Ovary (tissue), 3 donors: ENCODE measurements at regions not wholly inside any gene's neighbourhood (a gene's known extent, or its start where the extent isn't known, plus 50 kb on each side); places are given as distances from the start of the nearest gene placed in this dataset.
"Not testable (repeated sequence)": the region's sequence is repeated elsewhere in the genome, so short reads cannot be mapped to it uniquely, and the experiment has no call there.

ENCODE experiments used
- CTCF ChIP-seq, 3 donors: fragments of 450-650 bp in 2 of 3; fragments of 200-600 bp in 1 of 3; IDR thresholded peaks; one replicate each; pipeline versions ENCODE4 v1.5.1 to v1.8.0; 2016 to 2022; ENCODE audit warnings: antibody characterized with exemption in 3 of 3, mild to moderate bottlenecking in 1 of 3
- EP300 ChIP-seq: sonication (generic); formaldehyde crosslinking; IDR thresholded peaks from one replicate; pipeline ENCODE4 v1.6.1; 2017; ENCODE audit warnings: antibody characterized with exemption
- POLR2A ChIP-seq: fragments of 450-650 bp; IDR thresholded peaks from one replicate; pipeline ENCODE4 v1.6.1; 2017; ENCODE audit warnings: antibody characterized with exemption, mild to moderate bottlenecking, moderate library complexity
- donor health status: DM: no; HTN: no; CAD: no.

DNA sequence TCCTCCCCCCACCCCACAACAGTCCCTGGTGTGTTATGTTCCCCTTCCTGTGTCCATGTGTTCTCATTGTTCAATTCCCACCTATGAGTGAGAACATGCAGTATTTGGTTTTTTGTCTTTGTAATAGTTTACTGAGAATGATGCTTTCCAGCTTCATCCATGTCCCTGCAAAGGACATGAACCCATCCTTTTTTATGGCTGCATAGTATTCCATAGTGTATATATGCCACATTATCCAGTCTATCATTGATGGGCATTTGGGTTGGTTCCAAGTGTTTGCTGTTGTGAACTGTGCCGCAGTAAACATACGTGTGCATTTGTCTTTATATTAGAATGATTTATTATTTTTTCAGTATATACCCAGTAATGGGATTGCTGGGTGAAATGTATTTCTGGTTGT is 104.0 kb downstream of the CCDC74A start:
- not testable (repeated sequence) for TF ChIP-seq CTCF (IDR thresholded peaks at IDR 0.05); POLR2A; EP300
